OCI-LY3 (cell line): ENCODE measurements at regions not wholly inside any gene's neighbourhood (a gene's known extent, or its start where the extent isn't known, plus 50 kb on each side); places are given as distances from the start of the nearest gene placed in this dataset.

Source experiments
- CTCF ChIP-seq: fragments of 200-600, 300-600 bp; sonication (generic); IDR thresholded peaks from 2 replicates; pipeline ENCODE4 v1.5.1; 2014; ENCODE audit warnings: antibody characterized with exemption, low read length, low read depth
- EZH2phosphoT487 ChIP-seq: fragments of 200-600 bp; shearing (Covaris generic); IDR thresholded peaks from 2 replicates; pipeline ENCODE4 v1.6.1; 2018; ENCODE audit warnings: antibody characterized with exemption, mixed run types, low read depth

- TF ChIP-seq EZH2phosphoT487 (no peak), CTCF (no peak)
These were observed 142.2 kb downstream of the PRDM9 start for GRCh38 chr5:23649594-23649993.
